Mucosa of descending colon (tissue), 3 donors: ENCODE measurements at regions not wholly inside any gene's neighbourhood (a gene's known extent, or its start where the extent isn't known, plus 50 kb on each side); places are given as distances from the start of the nearest gene placed in this dataset.
A peak's percentile ranks its signal among the peaks of the same experiment; 100 is the strongest.

Experiments
- ATAC-seq: fragments of 200-7000 bp; cut with Tn5 transposase; one replicate; pipeline ENCODE4 v1.9.1; 2020; ENCODE audit warnings: mild to moderate bottlenecking, moderate library complexity
- DNase-seq, 3 donors: peaks; one replicate each; pipeline ENCODE4 v3.0.0-alpha.2; 2020
- H3K36me3 ChIP-seq: fragments of 200-600 bp; one replicate; pipeline ENCODE4 v1.8.0; 2021; ENCODE audit warnings: low read depth, mild to moderate bottlenecking
- H3K4me1 ChIP-seq: fragments of 200-600 bp; one replicate; pipeline ENCODE4 v1.8.0; 2021; ENCODE audit warnings: low read depth, mild to moderate bottlenecking
- H3K4me3 ChIP-seq: fragments of 200-600 bp; one replicate; pipeline ENCODE4 v1.8.0; 2021; ENCODE audit warnings: mild to moderate bottlenecking
- H3K9me3 ChIP-seq: fragments of 200-600 bp; one replicate; pipeline ENCODE4 v1.8.0; 2021; ENCODE audit warnings: mild to moderate bottlenecking
- intact Hi-C, 2 donors: fragments of 100-400 bp; cut with DNase I in 1 of 2; cut with micrococcal nuclease in 1 of 2; formaldehyde crosslinking; loops; one replicate each; pipeline versions ENCODE4 v1.11.0 to v1.11.1; 2022; cut with DNase I, micrococcal nuclease
- TF ChIP-seq, protein P1 (sequence below): fragments of 200-600 bp; IDR thresholded peaks from one replicate; pipeline ENCODE4 v1.8.0; 2022; ENCODE audit warnings: antibody characterized with exemption, mild to moderate bottlenecking
- donor health status: DM: no; HTN: no; CAD: no; lungs with moderate emphysema.
- donor health status: DM: no; HTN: no; CAD: no.
- donor health status: DM: no; HTN: yes; CAD: no.

DNA sequence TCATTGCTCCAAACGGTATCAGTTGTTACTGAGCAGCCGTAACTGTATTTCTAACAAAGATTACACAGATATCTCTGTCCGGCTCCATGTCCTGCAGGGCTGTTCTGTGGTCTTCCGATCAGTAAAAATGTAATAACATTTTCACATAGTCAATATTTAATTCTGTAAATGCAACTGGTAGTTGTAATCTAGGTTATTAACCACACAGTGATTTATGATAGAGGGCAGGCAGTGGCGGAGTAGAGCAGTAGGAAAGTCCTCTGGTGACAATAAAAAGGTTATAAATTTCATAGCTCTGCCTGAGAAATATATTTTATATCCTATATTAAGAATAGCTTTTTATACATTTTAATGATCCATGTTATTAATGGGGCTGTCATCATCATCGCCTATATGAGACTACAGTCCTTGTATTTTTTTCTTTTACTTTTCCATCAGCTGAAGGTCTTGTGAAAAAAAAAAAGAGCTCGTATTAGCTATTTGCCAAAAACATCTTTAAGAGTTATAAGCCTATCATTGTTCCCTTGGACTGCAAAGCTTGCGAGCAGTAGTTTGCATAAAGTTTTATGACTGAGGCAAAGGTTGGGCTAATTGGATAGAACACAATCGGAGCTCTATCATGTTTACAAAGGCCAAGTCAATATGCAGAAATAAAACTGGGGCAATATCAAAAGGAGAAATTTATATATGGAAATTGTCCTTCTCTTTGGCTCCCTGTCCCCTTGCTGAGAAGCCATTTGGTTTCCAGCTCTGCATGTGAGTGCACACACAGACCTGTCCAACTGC, 648.0 kb downstream of the IRX1 start:
- peak; percentile 56 for ATAC-seq

DNA sequence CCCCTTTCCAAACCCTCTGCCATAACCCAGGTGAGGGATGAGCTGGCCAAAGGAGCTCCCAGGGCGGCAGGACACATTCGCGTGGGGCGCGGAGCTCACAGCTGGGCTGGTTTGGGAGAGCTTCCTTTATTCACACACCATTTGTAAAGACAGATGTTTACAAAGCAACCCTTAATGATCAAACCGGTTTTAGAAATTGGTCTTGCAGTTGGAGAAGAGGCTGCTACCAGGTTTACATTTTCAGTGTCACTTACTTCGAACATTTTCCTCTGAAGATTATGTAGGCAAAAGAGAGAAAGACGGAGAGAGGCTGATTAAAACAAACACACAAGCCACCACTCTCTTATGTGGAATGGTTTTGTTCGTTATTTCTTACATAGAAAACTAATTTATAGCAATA, 648.7 kb downstream of the IRX1 start:
- intact Hi-C loops: no loop called here

More for the DNA sequence above, 648.0 kb downstream of the IRX1 start:
- H3K9me3 ChIP-seq: peaks cover 9% of the 10 kb centered on the region
- no peaks in the 10 kb centered on the region for H3K4me1 ChIP-seq
- intact Hi-C loops: no loop called here
- H3K4me3 ChIP-seq: no peak overlapping the region
- TF ChIP-seq, protein P1, sequence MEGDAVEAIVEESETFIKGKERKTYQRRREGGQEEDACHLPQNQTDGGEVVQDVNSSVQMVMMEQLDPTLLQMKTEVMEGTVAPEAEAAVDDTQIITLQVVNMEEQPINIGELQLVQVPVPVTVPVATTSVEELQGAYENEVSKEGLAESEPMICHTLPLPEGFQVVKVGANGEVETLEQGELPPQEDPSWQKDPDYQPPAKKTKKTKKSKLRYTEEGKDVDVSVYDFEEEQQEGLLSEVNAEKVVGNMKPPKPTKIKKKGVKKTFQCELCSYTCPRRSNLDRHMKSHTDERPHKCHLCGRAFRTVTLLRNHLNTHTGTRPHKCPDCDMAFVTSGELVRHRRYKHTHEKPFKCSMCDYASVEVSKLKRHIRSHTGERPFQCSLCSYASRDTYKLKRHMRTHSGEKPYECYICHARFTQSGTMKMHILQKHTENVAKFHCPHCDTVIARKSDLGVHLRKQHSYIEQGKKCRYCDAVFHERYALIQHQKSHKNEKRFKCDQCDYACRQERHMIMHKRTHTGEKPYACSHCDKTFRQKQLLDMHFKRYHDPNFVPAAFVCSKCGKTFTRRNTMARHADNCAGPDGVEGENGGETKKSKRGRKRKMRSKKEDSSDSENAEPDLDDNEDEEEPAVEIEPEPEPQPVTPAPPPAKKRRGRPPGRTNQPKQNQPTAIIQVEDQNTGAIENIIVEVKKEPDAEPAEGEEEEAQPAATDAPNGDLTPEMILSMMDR: no peak
- DNase-seq: no peak
- H3K36me3 ChIP-seq: no peaks in the 10 kb centered on the region

DNA sequence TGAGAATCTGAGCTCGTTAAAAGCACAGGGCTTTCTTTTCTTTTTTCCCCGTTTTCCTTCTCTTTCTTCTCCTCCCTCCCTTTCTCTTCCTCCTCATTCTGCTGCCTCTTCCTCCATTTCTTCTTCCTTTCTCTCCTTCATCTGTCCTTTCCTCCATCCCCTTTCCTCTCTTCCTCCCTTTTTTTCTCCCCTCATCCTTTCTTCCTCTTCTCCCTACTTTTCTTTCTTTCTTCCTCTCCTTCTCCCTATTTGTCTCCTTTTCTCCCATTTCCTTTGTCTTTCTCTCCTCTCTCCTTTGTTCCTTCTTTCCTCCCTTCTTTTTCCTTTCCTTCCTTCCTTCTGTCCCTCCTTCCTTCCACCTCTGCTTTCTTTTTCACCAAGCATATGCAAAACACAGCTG, 649.4 kb downstream of the IRX1 start:
- no peak for DNase-seq
- intact Hi-C loops: no loop called here
- ATAC-seq: no peak
- Histone ChIP-seq H3K4me3 (no peak overlapping the region), H3K9me3 (peaks cover 9% of the 10 kb centered on the region), H3K36me3 (no peaks in the 10 kb centered on the region), H3K4me1 (no peaks in the 10 kb centered on the region)
- TF ChIP-seq, protein P1: no peak

More for the DNA sequence above, 648.7 kb downstream of the IRX1 start:
- H3K4me3 ChIP-seq: no peak overlapping the region
- H3K9me3 ChIP-seq: peaks cover 9% of the 10 kb centered on the region
- TF ChIP-seq, protein P1: no peak
- ATAC-seq (peak; percentile 26), DNase-seq (peak in 1 of 3 donors; percentile 25)
- no peaks in the 10 kb centered on the region for H3K36me3 ChIP-seq
- no peaks in the 10 kb centered on the region for H3K4me1 ChIP-seq

DNA sequence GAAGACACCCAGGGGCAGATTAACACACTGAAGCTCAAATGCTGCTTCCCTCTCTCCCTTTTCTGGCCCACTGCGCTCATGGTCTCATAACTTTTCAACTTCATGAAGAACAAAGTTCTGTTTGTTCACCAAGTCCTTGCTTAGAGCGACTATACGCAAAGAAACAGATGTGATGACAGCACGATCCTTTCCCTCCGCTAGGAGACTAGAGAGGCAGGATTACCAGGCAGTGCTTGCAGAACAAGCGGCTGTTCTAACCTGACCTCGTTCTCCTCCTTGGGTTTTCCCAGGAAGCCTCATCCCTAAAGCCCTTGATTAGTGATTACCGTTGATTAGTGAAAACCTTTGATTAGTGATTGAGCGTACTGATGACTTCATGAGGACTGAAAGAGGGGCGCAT, 649.9 kb downstream of the IRX1 start:
- ATAC-seq: no peak
- TF ChIP-seq, protein P1: no peak
- intact Hi-C loops: no loop called here

DNA sequence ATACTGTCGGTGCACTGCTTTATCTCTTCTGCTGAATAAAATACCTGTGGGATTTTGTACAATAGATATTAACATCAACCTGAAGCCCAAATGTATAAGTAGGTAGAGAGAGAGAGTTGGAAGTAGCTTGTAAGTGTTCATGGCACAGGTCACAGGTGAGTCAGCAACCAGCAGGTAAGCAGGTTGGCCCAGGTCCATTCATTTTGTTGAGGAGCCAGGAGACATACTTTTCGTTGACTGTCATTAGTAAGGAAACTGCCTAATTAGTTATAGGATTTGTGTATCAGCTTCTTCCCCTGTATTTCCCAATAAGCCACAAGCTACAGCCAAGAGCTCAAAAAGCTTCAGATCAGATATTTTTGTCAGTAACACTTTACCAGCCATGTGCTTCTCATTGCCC, 650.8 kb downstream of the IRX1 start:
- no peak overlapping the region for H3K4me3 ChIP-seq
- intact Hi-C loops: no loop called here
- DNase-seq: no peak
- no peak for ATAC-seq
- H3K36me3 ChIP-seq: no peaks in the 10 kb centered on the region
- H3K4me1 ChIP-seq: no peaks in the 10 kb centered on the region
- H3K9me3 ChIP-seq: peaks cover 6% of the 10 kb centered on the region
- TF ChIP-seq, protein P1: no peak

More for the DNA sequence above, 649.9 kb downstream of the IRX1 start:
- DNase-seq: no peak
- no peaks in the 10 kb centered on the region for H3K4me1 ChIP-seq
- peaks cover 8% of the 10 kb centered on the region for H3K9me3 ChIP-seq
- no peaks in the 10 kb centered on the region for H3K36me3 ChIP-seq
- H3K4me3 ChIP-seq: no peak overlapping the region
